ENCODE measurements at regions not wholly inside any gene's neighbourhood (a gene's known extent, or its start where the extent isn't known, plus 50 kb on each side); places are given as distances from the start of the nearest gene placed in this dataset.

GRCh38 chr6:62623846-62624532, 338.0 kb upstream of the KHDRBS2 start:
- no peak overlapping the region for H3K4me3 ChIP-seq (ENCODE audit: low read depth, low read length)
- H3K36me3 ChIP-seq (ENCODE audit: control insufficient read depth, insufficient read depth, low read length): no peaks in the 10 kb centered on the region
- no peaks in the 10 kb centered on the region for H3K9me3 ChIP-seq (ENCODE audit: control insufficient read depth, insufficient read depth, low read length)
- H3K27me3 ChIP-seq (ENCODE audit: control insufficient read depth, insufficient read depth, low read length): no peaks in the 10 kb centered on the region
- no peaks in the 10 kb centered on the region for H3K4me1 ChIP-seq (ENCODE audit: control insufficient read depth, insufficient read depth, low read length)
- no peak for DNase-seq (ENCODE audit: low read depth in 4 of 6, low spot score in 6 of 6)
- WGBS (ENCODE audit: insufficient coverage): no CpG with 5 or more reads among the region's 1 CpG
- no peak overlapping the region for H3K27ac ChIP-seq (ENCODE audit: low read depth, low read length)

- no peaks in the 10 kb centered on the region for H3K36me3 ChIP-seq (ENCODE audit: control insufficient read depth, insufficient read depth, low read length)
- H3K27me3 ChIP-seq (ENCODE audit: control insufficient read depth, insufficient read depth, low read length): no peaks in the 10 kb centered on the region
- WGBS (ENCODE audit: insufficient coverage): 67% methylated on average over 4 of the region's 4 CpGs
- no peak for DNase-seq (ENCODE audit: low read depth in 4 of 6, low spot score in 6 of 6)
- no peaks in the 10 kb centered on the region for H3K4me1 ChIP-seq (ENCODE audit: control insufficient read depth, insufficient read depth, low read length)
- H3K4me3 ChIP-seq (ENCODE audit: low read depth, low read length): no peak overlapping the region
- H3K27ac ChIP-seq (ENCODE audit: low read depth, low read length): no peak overlapping the region
- no peaks in the 10 kb centered on the region for H3K9me3 ChIP-seq (ENCODE audit: control insufficient read depth, insufficient read depth, low read length)
These were observed 329.5 kb upstream of the KHDRBS2 start for GRCh38 chr6:62615366-62616015.

- Histone ChIP-seq H3K9me3 (ENCODE audit: control insufficient read depth, insufficient read depth, low read length) (no peaks in the 10 kb centered on the region), H3K27ac (ENCODE audit: low read depth, low read length) (no peak overlapping the region), H3K4me1 (ENCODE audit: control insufficient read depth, insufficient read depth, low read length) (no peaks in the 10 kb centered on the region), H3K27me3 (ENCODE audit: control insufficient read depth, insufficient read depth, low read length) (no peaks in the 10 kb centered on the region), H3K4me3 (ENCODE audit: low read depth, low read length) (no peak overlapping the region), H3K36me3 (ENCODE audit: control insufficient read depth, insufficient read depth, low read length) (no peaks in the 10 kb centered on the region)
- DNase-seq (ENCODE audit: low read depth in 4 of 6, low spot score in 6 of 6): no peak
These were observed 328.4 kb upstream of the KHDRBS2 start for GRCh38 chr6:62614442-62614841.

GRCh38 chr6:62613928-62614327, 327.9 kb upstream of the KHDRBS2 start:
- Histone ChIP-seq H3K27me3 (ENCODE audit: control insufficient read depth, insufficient read depth, low read length) (no peaks in the 10 kb centered on the region), H3K27ac (ENCODE audit: low read depth, low read length) (no peak overlapping the region), H3K36me3 (ENCODE audit: control insufficient read depth, insufficient read depth, low read length) (no peaks in the 10 kb centered on the region), H3K9me3 (ENCODE audit: control insufficient read depth, insufficient read depth, low read length) (no peaks in the 10 kb centered on the region), H3K4me1 (ENCODE audit: control insufficient read depth, insufficient read depth, low read length) (no peaks in the 10 kb centered on the region), H3K4me3 (ENCODE audit: low read depth, low read length) (no peak overlapping the region)
- 78% methylated on average over 2 of the region's 3 CpGs for WGBS (ENCODE audit: insufficient coverage)
- DNase-seq (ENCODE audit: low read depth in 4 of 6, low spot score in 6 of 6): no peak

- Histone ChIP-seq H3K36me3 (ENCODE audit: control insufficient read depth, insufficient read depth, low read length) (no peaks in the 10 kb centered on the region), H3K27ac (ENCODE audit: low read depth, low read length) (no peak overlapping the region)
- peak in 1 of 6 donors; percentile 5 for DNase-seq (ENCODE audit: low read depth in 4 of 6, low spot score in 6 of 6)
These were observed 326.4 kb upstream of the KHDRBS2 start for GRCh38 chr6:62612471-62612870.

GRCh38 chr6:62570372-62570771, 284.3 kb upstream of the KHDRBS2 start:
- Histone ChIP-seq H3K36me3 (ENCODE audit: control insufficient read depth, insufficient read depth, low read length) (no peaks in the 10 kb centered on the region), H3K27me3 (ENCODE audit: control insufficient read depth, insufficient read depth, low read length) (no peaks in the 10 kb centered on the region), H3K9me3 (ENCODE audit: control insufficient read depth, insufficient read depth, low read length) (no peaks in the 10 kb centered on the region), H3K4me1 (ENCODE audit: control insufficient read depth, insufficient read depth, low read length) (no peaks in the 10 kb centered on the region), H3K27ac (ENCODE audit: low read depth, low read length) (no peak overlapping the region), H3K4me3 (ENCODE audit: low read depth, low read length) (no peak overlapping the region)
- WGBS (ENCODE audit: insufficient coverage): no CpG with 5 or more reads among the region's 1 CpG
- no peak for DNase-seq (ENCODE audit: low read depth in 4 of 6, low spot score in 6 of 6)

More at GRCh38 chr6:62612471-62612870, 326.4 kb upstream of the KHDRBS2 start:
- Histone ChIP-seq H3K4me3 (ENCODE audit: low read depth, low read length) (no peak overlapping the region), H3K9me3 (ENCODE audit: control insufficient read depth, insufficient read depth, low read length) (no peaks in the 10 kb centered on the region), H3K4me1 (ENCODE audit: control insufficient read depth, insufficient read depth, low read length) (no peaks in the 10 kb centered on the region), H3K27me3 (ENCODE audit: control insufficient read depth, insufficient read depth, low read length) (no peaks in the 10 kb centered on the region)
- WGBS (ENCODE audit: insufficient coverage): 46% methylated on average over 3 of the region's 3 CpGs

- DNase-seq (ENCODE audit: low read depth in 4 of 6, low spot score in 6 of 6): no peak
- Histone ChIP-seq H3K27me3 (ENCODE audit: control insufficient read depth, insufficient read depth, low read length) (no peaks in the 10 kb centered on the region), H3K4me3 (ENCODE audit: low read depth, low read length) (no peak overlapping the region), H3K27ac (ENCODE audit: low read depth, low read length) (no peak overlapping the region), H3K4me1 (ENCODE audit: control insufficient read depth, insufficient read depth, low read length) (no peaks in the 10 kb centered on the region), H3K9me3 (ENCODE audit: control insufficient read depth, insufficient read depth, low read length) (no peaks in the 10 kb centered on the region), H3K36me3 (ENCODE audit: control insufficient read depth, insufficient read depth, low read length) (no peaks in the 10 kb centered on the region)
- 89% methylated on average over 2 of the region's 2 CpGs for whole genome bisulfite sequencing (ENCODE audit: insufficient coverage)
These were observed 255.5 kb upstream of the KHDRBS2 start for GRCh38 chr6:62541502-62541901.

GRCh38 chr6:62530985-62531384, 245.0 kb upstream of the KHDRBS2 start:
- Histone ChIP-seq H3K4me1 (ENCODE audit: control insufficient read depth, insufficient read depth, low read length) (no peaks in the 10 kb centered on the region), H3K9me3 (ENCODE audit: control insufficient read depth, insufficient read depth, low read length) (no peaks in the 10 kb centered on the region), H3K27ac (ENCODE audit: low read depth, low read length) (no peak overlapping the region), H3K27me3 (ENCODE audit: control insufficient read depth, insufficient read depth, low read length) (no peaks in the 10 kb centered on the region), H3K4me3 (ENCODE audit: low read depth, low read length) (no peak overlapping the region), H3K36me3 (ENCODE audit: control insufficient read depth, insufficient read depth, low read length) (no peaks in the 10 kb centered on the region)
- no CpG with 5 or more reads among the region's 2 CpGs for WGBS (ENCODE audit: insufficient coverage)
- DNase-seq (ENCODE audit: low read depth in 4 of 6, low spot score in 6 of 6): no peak

GRCh38 chr6:62528894-62529526, 243.0 kb upstream of the KHDRBS2 start:
- Histone ChIP-seq H3K4me1 (ENCODE audit: control insufficient read depth, insufficient read depth, low read length) (no peaks in the 10 kb centered on the region), H3K36me3 (ENCODE audit: control insufficient read depth, insufficient read depth, low read length) (no peaks in the 10 kb centered on the region), H3K27me3 (ENCODE audit: control insufficient read depth, insufficient read depth, low read length) (no peaks in the 10 kb centered on the region), H3K27ac (ENCODE audit: low read depth, low read length) (no peak overlapping the region), H3K9me3 (ENCODE audit: control insufficient read depth, insufficient read depth, low read length) (no peaks in the 10 kb centered on the region), H3K4me3 (ENCODE audit: low read depth, low read length) (no peak overlapping the region)
- DNase-seq (ENCODE audit: low read depth in 4 of 6, low spot score in 6 of 6): no peak
- 100% methylated on average over 2 of the region's 3 CpGs for WGBS (ENCODE audit: insufficient coverage)

- no peaks in the 10 kb centered on the region for H3K36me3 ChIP-seq (ENCODE audit: control insufficient read depth, insufficient read depth, low read length)
- H3K4me1 ChIP-seq (ENCODE audit: control insufficient read depth, insufficient read depth, low read length): no peaks in the 10 kb centered on the region
- no peaks in the 10 kb centered on the region for H3K9me3 ChIP-seq (ENCODE audit: control insufficient read depth, insufficient read depth, low read length)
- no peak overlapping the region for H3K4me3 ChIP-seq (ENCODE audit: low read depth, low read length)
- no peak overlapping the region for H3K27ac ChIP-seq (ENCODE audit: low read depth, low read length)
- no peak for DNase-seq (ENCODE audit: low read depth in 4 of 6, low spot score in 6 of 6)
- no CpG with 5 or more reads among the region's 2 CpGs for WGBS (ENCODE audit: insufficient coverage)
- no peaks in the 10 kb centered on the region for H3K27me3 ChIP-seq (ENCODE audit: control insufficient read depth, insufficient read depth, low read length)
These were observed 237.6 kb upstream of the KHDRBS2 start for GRCh38 chr6:62523630-62524029.
